ENCODE measurements at regions not wholly inside any gene's neighbourhood (a gene's known extent, or its start where the extent isn't known, plus 50 kb on each side); places are given as distances from the start of the nearest gene placed in this dataset.

DNA sequence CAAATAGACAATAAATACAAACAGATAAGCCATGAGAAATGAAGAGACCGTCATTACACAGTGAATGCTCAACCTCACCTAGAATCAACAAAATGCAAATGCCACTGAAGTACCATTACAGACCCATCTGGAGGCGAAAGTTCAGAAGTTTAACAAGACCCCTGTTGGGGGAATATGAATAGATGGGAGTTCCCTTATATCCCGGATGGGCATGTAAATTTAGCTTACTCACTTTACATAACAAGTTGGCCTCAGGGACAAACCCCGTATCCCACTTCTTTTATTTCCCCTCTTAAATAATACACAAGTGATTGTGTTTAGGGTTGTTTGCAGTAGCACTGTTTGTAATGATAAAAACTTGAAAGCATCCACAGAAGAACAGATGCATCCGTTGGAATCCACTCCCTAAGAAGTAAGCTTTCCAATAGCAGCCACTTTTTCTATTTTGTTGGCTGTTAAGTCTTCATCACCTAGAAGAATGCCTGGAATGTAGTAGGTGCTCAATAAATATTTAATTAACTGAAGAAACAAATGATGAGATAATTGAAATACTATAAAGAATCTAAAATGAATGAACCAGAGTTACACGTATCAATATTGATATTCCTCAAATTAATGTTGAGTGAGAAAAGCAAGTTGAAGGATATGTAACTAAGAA lies 1076.3 kb upstream of the TENM3 start:
- TF ChIP-seq NFIC (IDR thresholded peaks at IDR 0.05; ENCODE audit: low read length) (no peak), HOXD1 (CRISPR knock-in tag; IDR thresholded peaks at IDR 0.05) (no peak), TAF1 (CRISPR knock-in tag; IDR thresholded peaks at IDR 0.05) (no peak), SMAD3 (CRISPR knock-in tag; IDR thresholded peaks at IDR 0.05) (no peak), TP53 (CRISPR knock-in tag; conservative IDR thresholded peaks at IDR 0.05) (no peak), SKI (IDR thresholded peaks at IDR 0.05; ENCODE audit: partially characterized antibody) (no peak), ZSCAN20 (CRISPR knock-in tag; IDR thresholded peaks at IDR 0.05; ENCODE audit: borderline replicate concordance) (no peak), HNRNPK (IDR thresholded peaks at IDR 0.05; ENCODE audit: low read depth, low read length, poor library complexity, severe bottlenecking) (no peak), ZNF253 (CRISPR knock-in tag; IDR thresholded peaks at IDR 0.05; ENCODE audit: borderline replicate concordance) (no peak), MTA3 (CRISPR knock-in tag; IDR thresholded peaks at IDR 0.05) (no peak), SMARCC2 (IDR thresholded peaks at IDR 0.05) (no peak), ZFX (CRISPR knock-in tag; IDR thresholded peaks at IDR 0.05; ENCODE audit: low read depth) (no peak)
- TF ChIP-seq, protein P1, sequence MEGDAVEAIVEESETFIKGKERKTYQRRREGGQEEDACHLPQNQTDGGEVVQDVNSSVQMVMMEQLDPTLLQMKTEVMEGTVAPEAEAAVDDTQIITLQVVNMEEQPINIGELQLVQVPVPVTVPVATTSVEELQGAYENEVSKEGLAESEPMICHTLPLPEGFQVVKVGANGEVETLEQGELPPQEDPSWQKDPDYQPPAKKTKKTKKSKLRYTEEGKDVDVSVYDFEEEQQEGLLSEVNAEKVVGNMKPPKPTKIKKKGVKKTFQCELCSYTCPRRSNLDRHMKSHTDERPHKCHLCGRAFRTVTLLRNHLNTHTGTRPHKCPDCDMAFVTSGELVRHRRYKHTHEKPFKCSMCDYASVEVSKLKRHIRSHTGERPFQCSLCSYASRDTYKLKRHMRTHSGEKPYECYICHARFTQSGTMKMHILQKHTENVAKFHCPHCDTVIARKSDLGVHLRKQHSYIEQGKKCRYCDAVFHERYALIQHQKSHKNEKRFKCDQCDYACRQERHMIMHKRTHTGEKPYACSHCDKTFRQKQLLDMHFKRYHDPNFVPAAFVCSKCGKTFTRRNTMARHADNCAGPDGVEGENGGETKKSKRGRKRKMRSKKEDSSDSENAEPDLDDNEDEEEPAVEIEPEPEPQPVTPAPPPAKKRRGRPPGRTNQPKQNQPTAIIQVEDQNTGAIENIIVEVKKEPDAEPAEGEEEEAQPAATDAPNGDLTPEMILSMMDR (CRISPR knock-in tag; IDR thresholded peaks at IDR 0.05), result no peak

Data from HepG2 (cell line).